ENCODE measurements at regions not wholly inside any gene's neighbourhood (a gene's known extent, or its start where the extent isn't known, plus 50 kb on each side); places are given as distances from the start of the nearest gene placed in this dataset.

- no peak overlapping the region for H3K4me3 ChIP-seq
- no peak for TF ChIP-seq CTCF (IDR thresholded peaks at IDR 0.05)
- DNase-seq (ENCODE audit: low spot score) = no peak
- H3K27ac ChIP-seq = no peak overlapping the region
Measured at GRCh38 chr3:187568171-187568570, 102.0 kb downstream of the SST start.

GRCh38 chr3:187567661-187568121 lies 102.5 kb downstream of the SST start:
- DNase-seq (ENCODE audit: low spot score) = no peak
- H3K27ac ChIP-seq = no peak overlapping the region
- no peak overlapping the region for H3K4me3 ChIP-seq
- TF ChIP-seq CTCF (IDR thresholded peaks at IDR 0.05) = no peak

GRCh38 chr3:187567021-187567420 lies 103.2 kb downstream of the SST start:
- TF ChIP-seq CTCF (IDR thresholded peaks at IDR 0.05) = no peak
- no peak overlapping the region for H3K4me3 ChIP-seq
- no peak for DNase-seq (ENCODE audit: low spot score)
- H3K27ac ChIP-seq = no peak overlapping the region

GRCh38 chr3:187565701-187566100 lies 104.5 kb downstream of the SST start:
- Histone ChIP-seq H3K27ac (no peak overlapping the region), H3K4me3 (no peak overlapping the region)
- DNase-seq (ENCODE audit: low spot score) = no peak
- TF ChIP-seq CTCF (IDR thresholded peaks at IDR 0.05) = no peak

GRCh38 chr3:187558990-187559389 lies 111.2 kb downstream of the SST start:
- H3K4me3 ChIP-seq = no peak overlapping the region
- DNase-seq (ENCODE audit: low spot score) = no peak

GRCh38 chr3:187551416-187551815 lies 118.8 kb downstream of the SST start:
- H3K4me3 ChIP-seq = no peak overlapping the region
- H3K27ac ChIP-seq = no peak overlapping the region
- TF ChIP-seq CTCF (IDR thresholded peaks at IDR 0.05) = no peak
- no peak for DNase-seq (ENCODE audit: low spot score)

More at GRCh38 chr3:187558990-187559389, 111.2 kb downstream of the SST start:
- no peak overlapping the region for H3K27ac ChIP-seq
- no peak for TF ChIP-seq CTCF (IDR thresholded peaks at IDR 0.05)

GRCh38 chr3:187550446-187550845 lies 119.7 kb downstream of the SST start:
- DNase-seq (ENCODE audit: low spot score) = no peak
- no peak for TF ChIP-seq CTCF (IDR thresholded peaks at IDR 0.05)
- Histone ChIP-seq H3K4me3 (no peak overlapping the region), H3K27ac (no peak overlapping the region)
